Prostate gland (tissue), 2 donors: ENCODE measurements at regions not wholly inside any gene's neighbourhood (a gene's known extent, or its start where the extent isn't known, plus 50 kb on each side); places are given as distances from the start of the nearest gene placed in this dataset.
"Not testable (repeated sequence)": the region's sequence is repeated elsewhere in the genome, so short reads cannot be mapped to it uniquely, and the experiment has no call there.

Source experiments
- CTCF ChIP-seq, 4 experiments: fragments of 200-600 bp in 2 of 4; fragments of 450-650 bp in 2 of 4; sonication (generic) in 2 of 4; IDR thresholded peaks; 1 replicate in 3 of 4; 2 replicates in 1 of 4; pipeline ENCODE4 v1.5.1; 2016 to 2019; ENCODE audit warnings: antibody characterized with exemption in 4 of 4, mild to moderate bottlenecking in 2 of 4, moderate library complexity in 2 of 4
- POLR2A ChIP-seq: fragments of 450-650 bp; IDR thresholded peaks from one replicate; pipeline ENCODE4 v1.6.1; 2016; ENCODE audit warnings: antibody characterized with exemption, mild to moderate bottlenecking
- POLR2AphosphoS5 ChIP-seq: sonication (generic); formaldehyde crosslinking; IDR thresholded peaks from one replicate; pipeline ENCODE4 v1.6.1; 2017; ENCODE audit warnings: antibody characterized with exemption

GRCh38 chr2:91443730-91444115, 2752.2 kb downstream of the RPIA start:
- not testable (repeated sequence) for TF ChIP-seq CTCF (IDR thresholded peaks at IDR 0.05); POLR2AphosphoS5; POLR2A
